Loucy (cell line): ENCODE measurements at regions not wholly inside any gene's neighbourhood (a gene's known extent, or its start where the extent isn't known, plus 50 kb on each side); places are given as distances from the start of the nearest gene placed in this dataset.

Source experiments
- H2AFZ ChIP-seq: fragments of 200-600 bp; sonication (generic); 2 replicates; pipeline ENCODE4 v1.6.0; 2016; ENCODE audit warnings: antibody characterized with exemption, mild to moderate bottlenecking, low read length, moderate library complexity
- H3F3A ChIP-seq: fragments of 200-600 bp; 2 replicates; pipeline ENCODE4 v1.6.0; 2016; ENCODE audit warnings: antibody characterized with exemption, low read depth, mild to moderate bottlenecking
- H3K27me3 ChIP-seq: fragments of 200-600 bp; sonication (generic); 2 replicates; pipeline ENCODE4 v1.6.1; 2014; ENCODE audit warnings: low read length, mild to moderate bottlenecking; ENCODE audit not compliant: insufficient read depth, poor library complexity, severe bottlenecking
- H3K36me3 ChIP-seq: fragments of 200-600 bp; sonication (generic); 2 replicates; pipeline ENCODE4 v1.6.1; 2016; ENCODE audit warnings: low read length; ENCODE audit not compliant: insufficient read depth
- H3K4me1 ChIP-seq: fragments of 200-600 bp; sonication (generic); 2 replicates; pipeline ENCODE4 v1.5.1; 2014; ENCODE audit warnings: low read length, mild to moderate bottlenecking; ENCODE audit not compliant: insufficient read depth, poor library complexity, severe bottlenecking
- H3K4me2 ChIP-seq: fragments of 200-600 bp; sonication (generic); 2 replicates; pipeline ENCODE4 v1.6.0; 2014; ENCODE audit warnings: antibody characterized with exemption, low read length, low read depth, mild to moderate bottlenecking; ENCODE audit not compliant: poor library complexity, severe bottlenecking
- H3K4me3 ChIP-seq: fragments of 200-600 bp; sonication (generic); 2 replicates; pipeline ENCODE4 v1.5.1; 2014; ENCODE audit warnings: low read length, mild to moderate bottlenecking, mixed read lengths; ENCODE audit not compliant: poor library complexity, severe bottlenecking
- H3K79me2 ChIP-seq: fragments of 200-600 bp; sonication (generic); 2 replicates; pipeline ENCODE4 v1.6.1; 2014; ENCODE audit warnings: low read length; ENCODE audit not compliant: insufficient read depth
- H3K9ac ChIP-seq: fragments of 200-600 bp; sonication (generic); 2 replicates; pipeline ENCODE4 v1.6.0; 2014; ENCODE audit warnings: mild to moderate bottlenecking, low read depth, low read length, moderate library complexity; ENCODE audit not compliant: poor library complexity, severe bottlenecking
- H3K9me2 ChIP-seq: fragments of 200-600 bp; sonication (generic); replicated peaks from 2 replicates; pipeline ENCODE4 v1.6.1; 2016; ENCODE audit warnings: low read depth, low read length, mixed read lengths
- H3K9me3 ChIP-seq: fragments of 200-600 bp; sonication (generic); 2 replicates; pipeline ENCODE4 v1.6.1; 2014; ENCODE audit warnings: mild to moderate bottlenecking, antibody characterized with exemption, low read length, low read depth; ENCODE audit not compliant: insufficient read depth
- H4K20me1 ChIP-seq: fragments of 200-600 bp; sonication (generic); 2 replicates; pipeline ENCODE4 v1.6.0; 2014; ENCODE audit warnings: antibody characterized with exemption, low read length, mild to moderate bottlenecking; ENCODE audit not compliant: insufficient read depth, poor library complexity, severe bottlenecking
- EZH2phosphoT487 ChIP-seq: fragments of 200-600 bp; IDR thresholded peaks from 2 replicates; pipeline ENCODE4 v1.6.1; 2018; ENCODE audit warnings: antibody characterized with exemption, mild to moderate bottlenecking, moderate library complexity, borderline replicate concordance
- TF ChIP-seq, protein P1 (sequence below): fragments of 200-600 bp; sonication (generic); conservative IDR thresholded peaks from 2 replicates; pipeline ENCODE4 v1.5.1; 2014; ENCODE audit warnings: mild to moderate bottlenecking, antibody characterized with exemption, low read length

DNA sequence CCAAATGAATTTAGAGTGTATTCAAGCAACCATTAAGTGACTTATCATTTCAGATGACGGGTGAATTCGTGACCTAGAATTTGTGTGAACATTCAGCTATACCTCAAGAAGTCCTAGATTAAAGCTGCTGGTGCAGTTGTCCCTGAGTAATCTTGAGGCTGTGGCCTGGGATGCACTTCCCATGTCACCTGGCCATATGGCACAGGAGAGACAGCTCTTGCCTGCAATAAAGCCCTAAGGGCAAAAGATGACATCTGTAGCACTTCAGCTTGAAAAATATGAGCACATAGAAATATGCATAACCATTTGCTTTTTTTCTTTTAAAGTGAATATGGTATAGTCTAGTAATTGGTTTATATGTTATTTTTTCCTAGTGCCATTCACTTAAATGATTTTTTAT, 125.8 kb downstream of the FHDC1 start:
- no peak overlapping the region for H2AFZ ChIP-seq
- no peak overlapping the region for H3K4me2 ChIP-seq
- TF ChIP-seq EZH2phosphoT487, result no peak
- TF ChIP-seq, protein P1, sequence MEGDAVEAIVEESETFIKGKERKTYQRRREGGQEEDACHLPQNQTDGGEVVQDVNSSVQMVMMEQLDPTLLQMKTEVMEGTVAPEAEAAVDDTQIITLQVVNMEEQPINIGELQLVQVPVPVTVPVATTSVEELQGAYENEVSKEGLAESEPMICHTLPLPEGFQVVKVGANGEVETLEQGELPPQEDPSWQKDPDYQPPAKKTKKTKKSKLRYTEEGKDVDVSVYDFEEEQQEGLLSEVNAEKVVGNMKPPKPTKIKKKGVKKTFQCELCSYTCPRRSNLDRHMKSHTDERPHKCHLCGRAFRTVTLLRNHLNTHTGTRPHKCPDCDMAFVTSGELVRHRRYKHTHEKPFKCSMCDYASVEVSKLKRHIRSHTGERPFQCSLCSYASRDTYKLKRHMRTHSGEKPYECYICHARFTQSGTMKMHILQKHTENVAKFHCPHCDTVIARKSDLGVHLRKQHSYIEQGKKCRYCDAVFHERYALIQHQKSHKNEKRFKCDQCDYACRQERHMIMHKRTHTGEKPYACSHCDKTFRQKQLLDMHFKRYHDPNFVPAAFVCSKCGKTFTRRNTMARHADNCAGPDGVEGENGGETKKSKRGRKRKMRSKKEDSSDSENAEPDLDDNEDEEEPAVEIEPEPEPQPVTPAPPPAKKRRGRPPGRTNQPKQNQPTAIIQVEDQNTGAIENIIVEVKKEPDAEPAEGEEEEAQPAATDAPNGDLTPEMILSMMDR, result no peak
- no peak overlapping the region for H3K4me3 ChIP-seq
- H3K27me3 ChIP-seq, result no peaks in the 10 kb centered on the region
- no peak overlapping the region for H3K9ac ChIP-seq
- H3K9me2 ChIP-seq, result no peaks in the 10 kb centered on the region
- peaks cover 11% of the 10 kb centered on the region for H3K4me1 ChIP-seq
- no peaks in the 10 kb centered on the region for H3F3A ChIP-seq
- no peaks in the 10 kb centered on the region for H3K79me2 ChIP-seq
- H4K20me1 ChIP-seq, result no peaks in the 10 kb centered on the region
- H3K9me3 ChIP-seq, result no peaks in the 10 kb centered on the region
- H3K36me3 ChIP-seq, result no peaks in the 10 kb centered on the region

DNA sequence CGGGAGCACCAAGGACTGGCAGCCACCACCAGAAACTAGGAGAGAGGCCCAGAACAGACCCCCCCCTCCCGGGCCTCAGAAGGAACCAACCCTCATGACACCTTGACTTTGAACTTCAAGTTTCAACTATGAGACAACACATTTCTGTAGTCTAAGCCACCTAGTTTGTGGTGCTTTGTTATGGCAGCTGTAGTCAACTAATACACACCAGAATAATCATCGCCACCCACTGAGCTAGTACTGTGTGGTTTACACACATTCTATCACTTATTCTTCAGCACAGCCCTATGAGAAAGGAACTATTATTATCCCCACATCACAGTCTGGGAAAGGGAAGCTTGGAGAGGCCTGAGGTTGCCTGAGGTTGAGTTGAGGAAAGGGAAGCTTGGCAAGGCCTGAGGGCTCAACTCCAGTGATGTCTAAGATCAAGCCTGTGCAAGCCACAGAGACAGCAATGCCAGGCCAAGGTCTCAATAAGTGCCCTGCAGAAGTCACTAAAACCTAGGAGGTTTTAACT, 126.6 kb downstream of the FHDC1 start:
- Histone ChIP-seq H3K4me3 (no peak overlapping the region), H4K20me1 (no peaks in the 10 kb centered on the region), H3K36me3 (no peaks in the 10 kb centered on the region), H3K9me3 (no peaks in the 10 kb centered on the region), H3K4me2 (no peak overlapping the region), H3K27me3 (no peaks in the 10 kb centered on the region), H3K9me2 (no peaks in the 10 kb centered on the region), H2AFZ (no peak overlapping the region), H3F3A (no peaks in the 10 kb centered on the region), H3K9ac (no peak overlapping the region), H3K4me1 (peaks cover 4% of the 10 kb centered on the region), H3K79me2 (no peaks in the 10 kb centered on the region)
- no peak for TF ChIP-seq EZH2phosphoT487
- TF ChIP-seq, protein P1, result no peak

DNA sequence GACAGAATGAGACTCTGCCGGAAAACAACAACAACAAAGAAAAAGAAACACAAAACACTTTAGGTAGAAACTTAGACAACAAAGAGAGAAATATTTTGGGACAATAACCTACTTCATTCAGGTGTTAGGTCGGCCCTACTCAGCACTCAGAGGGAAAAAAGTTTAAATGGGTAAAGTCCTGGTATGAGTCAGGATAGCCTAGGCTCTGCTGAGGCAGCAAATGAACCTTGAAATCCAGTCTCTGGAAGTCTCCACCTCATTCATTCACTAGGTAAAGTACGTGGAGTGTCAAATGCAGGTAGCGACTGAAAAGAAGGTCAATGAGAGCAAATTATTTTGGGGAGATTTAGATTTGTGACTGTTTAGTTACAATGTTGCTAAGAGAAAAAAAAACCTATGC, 127.4 kb downstream of the FHDC1 start:
- Histone ChIP-seq H3K27me3 (no peaks in the 10 kb centered on the region), H3F3A (no peaks in the 10 kb centered on the region), H3K36me3 (no peaks in the 10 kb centered on the region), H3K9me2 (no peaks in the 10 kb centered on the region), H3K9ac (no peak overlapping the region), H3K4me2 (no peak overlapping the region), H3K79me2 (no peaks in the 10 kb centered on the region), H4K20me1 (no peaks in the 10 kb centered on the region), H3K9me3 (no peaks in the 10 kb centered on the region), H2AFZ (no peak overlapping the region), H3K4me3 (no peak overlapping the region), H3K4me1 (no peaks in the 10 kb centered on the region)
- TF ChIP-seq, protein P1, result no peak
